ENCODE measurements at regions not wholly inside any gene's neighbourhood (a gene's known extent, or its start where the extent isn't known, plus 50 kb on each side); places are given as distances from the start of the nearest gene placed in this dataset.

DNA sequence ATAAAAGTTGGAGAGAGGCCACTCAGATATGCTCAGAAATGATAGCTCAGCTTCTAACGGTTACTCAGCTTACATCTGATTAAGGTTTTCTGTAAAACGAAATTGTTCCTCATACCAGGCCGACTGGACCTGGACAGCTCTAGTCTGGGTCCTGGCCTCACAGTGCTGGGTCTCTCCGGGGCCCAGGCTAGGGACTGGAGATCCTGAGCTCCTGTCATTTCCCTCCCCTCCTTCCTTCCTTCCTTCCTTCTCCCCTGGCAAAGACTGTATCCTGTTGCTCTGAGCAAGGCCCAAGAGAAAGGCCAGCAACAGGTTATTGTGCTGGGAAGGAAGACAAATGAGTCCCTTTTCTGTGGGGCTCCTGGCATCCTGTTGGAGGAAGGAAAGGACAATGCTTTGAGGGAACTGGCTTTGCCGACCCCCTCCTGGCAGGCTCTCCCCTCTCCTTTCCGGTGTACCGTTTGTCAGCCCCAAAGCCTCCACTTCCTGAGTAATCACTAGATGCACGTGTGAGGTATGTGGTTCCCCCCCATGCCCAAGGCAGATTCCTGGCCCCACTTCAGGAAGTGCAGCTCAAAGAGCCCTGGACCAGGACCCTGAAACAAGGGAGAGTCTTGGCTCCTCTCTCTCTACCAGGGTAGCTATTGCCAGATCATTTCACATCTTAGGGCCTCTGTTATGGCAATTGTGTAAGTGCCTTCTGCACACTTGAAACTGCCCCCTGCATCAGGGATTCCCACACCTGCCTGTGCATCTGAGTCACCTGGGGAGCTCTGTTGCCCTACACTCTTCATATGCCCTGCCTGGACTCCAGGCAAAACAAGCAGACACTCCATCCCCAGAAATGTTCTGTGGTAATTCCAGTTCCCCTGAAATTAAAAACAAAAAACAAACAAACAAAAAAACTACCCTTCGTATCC lies 212.7 kb upstream of the FGGY start:
- TF ChIP-seq, protein P1, sequence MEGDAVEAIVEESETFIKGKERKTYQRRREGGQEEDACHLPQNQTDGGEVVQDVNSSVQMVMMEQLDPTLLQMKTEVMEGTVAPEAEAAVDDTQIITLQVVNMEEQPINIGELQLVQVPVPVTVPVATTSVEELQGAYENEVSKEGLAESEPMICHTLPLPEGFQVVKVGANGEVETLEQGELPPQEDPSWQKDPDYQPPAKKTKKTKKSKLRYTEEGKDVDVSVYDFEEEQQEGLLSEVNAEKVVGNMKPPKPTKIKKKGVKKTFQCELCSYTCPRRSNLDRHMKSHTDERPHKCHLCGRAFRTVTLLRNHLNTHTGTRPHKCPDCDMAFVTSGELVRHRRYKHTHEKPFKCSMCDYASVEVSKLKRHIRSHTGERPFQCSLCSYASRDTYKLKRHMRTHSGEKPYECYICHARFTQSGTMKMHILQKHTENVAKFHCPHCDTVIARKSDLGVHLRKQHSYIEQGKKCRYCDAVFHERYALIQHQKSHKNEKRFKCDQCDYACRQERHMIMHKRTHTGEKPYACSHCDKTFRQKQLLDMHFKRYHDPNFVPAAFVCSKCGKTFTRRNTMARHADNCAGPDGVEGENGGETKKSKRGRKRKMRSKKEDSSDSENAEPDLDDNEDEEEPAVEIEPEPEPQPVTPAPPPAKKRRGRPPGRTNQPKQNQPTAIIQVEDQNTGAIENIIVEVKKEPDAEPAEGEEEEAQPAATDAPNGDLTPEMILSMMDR (conservative IDR thresholded peaks at IDR 0.05; ENCODE audit: low read length): no peak
- H3K4me3 ChIP-seq (ENCODE audit: low read length): no peak overlapping the region
- DNase-seq (ENCODE audit: low read depth): peak; percentile 29

DNA sequence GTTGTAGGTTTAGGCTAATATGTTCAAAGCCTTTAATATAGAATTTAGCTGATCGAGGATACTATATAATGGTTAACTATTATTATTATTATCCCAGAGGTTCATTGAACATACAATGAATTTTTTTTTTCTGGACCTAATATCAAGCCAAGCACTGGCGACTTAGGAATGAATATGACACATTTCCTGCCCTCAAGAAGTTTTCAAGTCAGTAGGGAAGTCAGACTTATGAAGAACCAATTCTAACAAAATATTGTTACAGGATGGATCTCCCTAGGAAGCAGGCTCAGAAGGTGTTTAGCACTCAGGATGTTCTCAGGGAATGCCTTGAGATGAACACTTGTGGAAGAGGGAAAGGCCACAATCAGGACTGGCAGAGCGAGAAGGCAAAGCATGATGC lies 211.8 kb upstream of the FGGY start:
- no peak for DNase-seq (ENCODE audit: low read depth)
- TF ChIP-seq, protein P1 (conservative IDR thresholded peaks at IDR 0.05; ENCODE audit: low read length): no peak
- no peak overlapping the region for H3K4me3 ChIP-seq (ENCODE audit: low read length)

DNA sequence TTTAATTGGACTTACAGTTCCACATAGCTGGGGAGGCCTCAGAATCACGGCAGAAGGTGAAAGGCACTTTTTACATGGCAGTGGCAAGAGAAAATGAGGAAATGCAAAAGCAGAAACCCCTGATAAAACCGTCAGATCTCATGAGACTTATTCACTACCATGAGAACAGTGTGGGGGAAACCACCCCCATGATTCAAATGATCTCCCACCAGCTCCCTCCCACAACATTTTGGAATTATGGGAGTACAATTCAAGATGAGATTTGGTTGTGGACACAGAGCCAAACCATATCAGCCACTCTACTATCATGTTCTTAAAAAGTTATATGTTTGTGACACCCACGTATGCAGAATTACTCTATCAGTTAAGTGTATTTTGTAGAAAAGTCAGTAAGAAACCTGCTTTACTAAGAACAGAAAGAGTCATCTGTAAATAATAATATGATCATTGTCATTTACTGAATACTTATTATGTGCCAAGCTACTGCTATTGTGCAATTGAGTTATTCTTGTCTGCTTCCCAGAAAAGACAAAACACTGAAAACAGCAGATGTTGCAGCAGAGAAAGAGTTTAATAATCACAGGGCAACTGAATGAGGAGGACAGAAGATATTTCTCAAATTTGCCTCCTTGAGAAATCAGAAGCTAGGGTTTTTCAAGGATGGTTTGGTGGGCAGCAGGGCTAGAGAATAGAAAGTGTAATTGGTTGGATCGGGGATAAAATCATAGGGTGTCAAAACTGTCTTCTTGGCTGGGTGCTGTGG lies 207.7 kb upstream of the FGGY start:
- peak; percentile 59 for DNase-seq (ENCODE audit: low read depth)
- H3K4me3 ChIP-seq (ENCODE audit: low read length): no peak overlapping the region
- TF ChIP-seq, protein P1 (conservative IDR thresholded peaks at IDR 0.05; ENCODE audit: low read length): no peak

DNA sequence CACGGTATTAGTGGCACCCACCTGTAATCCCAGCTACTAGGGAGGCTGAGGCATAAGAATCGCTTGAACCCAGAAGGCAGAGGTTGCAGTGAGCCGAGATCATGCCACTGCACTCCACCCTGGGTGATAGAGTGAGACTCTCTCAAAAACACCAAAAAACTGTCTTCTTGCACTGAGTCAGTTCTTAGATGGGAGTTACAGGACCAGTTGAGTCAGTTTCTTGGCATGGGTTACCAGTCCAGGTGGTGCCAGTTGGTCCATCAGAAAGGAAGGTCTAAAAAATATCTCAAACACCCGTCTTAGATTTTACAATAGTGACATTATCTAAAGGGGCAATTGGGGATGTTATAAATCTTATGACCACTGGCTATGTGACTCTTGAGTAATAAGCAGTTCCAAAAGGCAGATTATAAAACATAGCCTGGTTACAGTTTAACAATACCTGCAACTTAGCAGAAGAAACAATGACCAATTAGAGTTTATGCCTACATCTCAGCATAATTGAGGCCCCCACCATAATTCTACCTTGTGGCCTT lies 206.9 kb upstream of the FGGY start:
- no peak overlapping the region for H3K4me3 ChIP-seq (ENCODE audit: low read length)
- DNase-seq (ENCODE audit: low read depth): no peak
- TF ChIP-seq, protein P1 (conservative IDR thresholded peaks at IDR 0.05; ENCODE audit: low read length): no peak

DNA sequence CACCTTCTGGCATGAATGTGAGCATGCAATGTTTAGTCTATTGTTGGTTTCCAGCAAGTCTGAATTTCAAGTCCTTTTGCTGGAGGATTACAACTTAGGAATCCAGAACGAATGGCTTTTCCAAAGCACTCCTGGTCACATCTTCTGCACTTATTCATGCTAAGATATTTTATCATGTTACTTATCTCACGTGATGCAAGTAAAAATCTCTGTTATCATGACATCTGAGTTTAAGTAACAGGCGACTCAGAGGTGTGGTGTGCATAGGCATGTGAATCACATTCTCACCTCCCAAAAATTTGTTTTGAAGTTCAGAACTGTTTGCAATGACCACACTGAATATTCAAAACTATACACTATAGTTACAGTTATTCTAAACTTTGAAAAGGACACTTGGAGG lies 204.8 kb upstream of the FGGY start:
- DNase-seq (ENCODE audit: low read depth): peak; percentile 45
- TF ChIP-seq, protein P1 (conservative IDR thresholded peaks at IDR 0.05; ENCODE audit: low read length): 0 out of 2 replicates have a peak, but pooled peaks have one; percentile 13
- no peak overlapping the region for H3K4me3 ChIP-seq (ENCODE audit: low read length)

DNA sequence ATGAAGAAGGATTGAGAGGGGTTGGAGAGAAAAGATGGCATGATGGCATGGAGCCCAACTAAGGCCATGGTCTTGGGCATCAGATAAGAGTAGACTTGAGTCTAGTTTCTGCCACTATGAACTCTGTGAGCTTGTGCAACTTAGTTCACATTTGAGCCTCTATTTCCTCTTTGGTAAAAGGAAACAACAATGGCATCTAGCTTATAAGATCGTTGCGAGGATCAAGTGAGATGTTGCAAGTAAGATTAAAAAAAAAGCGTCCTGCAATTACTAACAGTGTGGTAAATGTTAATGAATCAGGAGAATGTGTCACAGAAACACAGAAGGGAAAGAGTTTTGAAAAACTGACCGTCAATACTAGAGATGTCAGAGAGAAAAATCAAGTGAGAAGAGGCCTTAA lies 202.9 kb upstream of the FGGY start:
- H3K4me3 ChIP-seq (ENCODE audit: low read length): no peak overlapping the region
- DNase-seq (ENCODE audit: low read depth): no peak
- TF ChIP-seq, protein P1 (conservative IDR thresholded peaks at IDR 0.05; ENCODE audit: low read length): no peak

Measured in AG10803 (cell line).